Ishikawa (cell line): ENCODE measurements at regions not wholly inside any gene's neighbourhood (a gene's known extent, or its start where the extent isn't known, plus 50 kb on each side); places are given as distances from the start of the nearest gene placed in this dataset.

ENCODE experiments used
- EGR1 ChIP-seq: IDR thresholded peaks from 2 replicates; pipeline ENCODE4 v1.6.1; 2012
- TAF1 ChIP-seq: IDR thresholded peaks from 2 replicates; pipeline ENCODE4 v1.6.1; 2012; ENCODE audit warnings: low read depth, mild to moderate bottlenecking

DNA sequence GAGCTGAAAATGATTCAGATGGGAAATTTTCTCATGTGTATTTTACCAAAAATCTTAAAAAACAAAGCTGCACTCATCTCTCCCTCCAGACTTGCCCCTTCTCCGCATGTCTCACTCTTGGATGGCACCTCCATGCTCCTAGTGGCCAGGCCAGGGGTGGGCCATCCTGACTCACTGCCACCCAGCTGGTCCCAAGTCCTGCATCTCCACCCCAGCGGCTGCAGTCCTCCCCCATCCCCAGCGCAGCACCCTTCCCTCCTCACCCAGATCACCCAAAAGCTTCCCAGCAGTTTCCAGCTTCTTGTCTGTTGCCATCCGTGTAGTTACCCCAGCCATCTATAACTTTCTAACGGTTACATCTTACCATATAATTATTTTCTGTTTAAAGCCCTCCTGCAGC lies 53.0 kb upstream of the INSIG1 start:
- TF ChIP-seq EGR1 (no peak), TAF1 (no peak)
